Neuronal stem cell (in vitro differentiated cells): ENCODE measurements at regions not wholly inside any gene's neighbourhood (a gene's known extent, or its start where the extent isn't known, plus 50 kb on each side); places are given as distances from the start of the nearest gene placed in this dataset.

Experiments used
- DNase-seq: peaks from one replicate; pipeline ENCODE4 v3.0.0-alpha.2; 2013; ENCODE audit warnings: low spot score
- H2AFZ ChIP-seq: one replicate; pipeline ENCODE4 v1.6.1; 2013; ENCODE audit warnings: mild to moderate bottlenecking, low read length, inconsistent platforms
- H2AK5ac ChIP-seq: 2 replicates; pipeline ENCODE4 v1.6.1; 2013; ENCODE audit warnings: low read depth, mild to moderate bottlenecking, inconsistent platforms, low read length, moderate library complexity, mixed read lengths
- H2BK120ac ChIP-seq: 2 replicates; pipeline ENCODE4 v1.6.1; 2013; ENCODE audit warnings: low read depth, mild to moderate bottlenecking, inconsistent platforms, low read length, moderate library complexity, mixed read lengths
- H2BK12ac ChIP-seq: one replicate; pipeline ENCODE4 v1.6.1; 2013; ENCODE audit warnings: low read length, inconsistent platforms
- H2BK15ac ChIP-seq: 2 replicates; pipeline ENCODE4 v1.6.1; 2013; ENCODE audit warnings: mild to moderate bottlenecking, low read length, inconsistent platforms, mixed read lengths
- H2BK5ac ChIP-seq: one replicate; pipeline ENCODE4 v1.6.1; 2013; ENCODE audit warnings: inconsistent platforms, mild to moderate bottlenecking, low read length, moderate library complexity
- H3K14ac ChIP-seq: one replicate; pipeline ENCODE4 v1.6.1; 2013; ENCODE audit warnings: low read length, inconsistent platforms
- H3K18ac ChIP-seq: 2 replicates; pipeline ENCODE4 v1.6.1; 2013; ENCODE audit warnings: low read length, inconsistent platforms
- H3K23ac ChIP-seq: 2 replicates; pipeline ENCODE4 v1.6.1; 2013; ENCODE audit warnings: low read depth, mild to moderate bottlenecking, mixed read lengths, low read length, inconsistent platforms; ENCODE audit not compliant: poor library complexity
- H3K27ac ChIP-seq: replicated peaks from 3 replicates; pipeline ENCODE4 v1.5.1; 2013; ENCODE audit warnings: low read length, inconsistent platforms
- H3K27me3 ChIP-seq, 3 experiments: 2 replicates each; pipeline ENCODE4 v1.6.1; 2013; ENCODE audit warnings: low read length in 3 of 3, mild to moderate bottlenecking in 2 of 3, inconsistent platforms in 1 of 3, low read depth in 1 of 3, mixed read lengths in 1 of 3, moderate library complexity in 1 of 3; ENCODE audit not compliant: control insufficient read depth in 3 of 3, insufficient read depth in 3 of 3
- H3K36me3 ChIP-seq, 2 donors: replicated peaks in 1 of 2; 2 replicates each; pipeline ENCODE4 v1.6.1; 2013; ENCODE audit warnings: low read length in 2 of 2; ENCODE audit not compliant: control insufficient read depth in 2 of 2, insufficient read depth in 2 of 2
- H3K4ac ChIP-seq: 2 replicates; pipeline ENCODE4 v1.6.1; 2013; ENCODE audit warnings: inconsistent platforms, mild to moderate bottlenecking, low read length, moderate library complexity
- H3K4me1 ChIP-seq, 2 donors: 1 replicate in 1 of 2; 2 replicates in 1 of 2; pipeline ENCODE4 v1.6.1; 2013; ENCODE audit warnings: low read length in 2 of 2, low read depth in 1 of 2; ENCODE audit not compliant: control insufficient read depth in 2 of 2, insufficient read depth in 1 of 2
- H3K4me2 ChIP-seq: one replicate; pipeline ENCODE4 v1.6.1; 2013; ENCODE audit warnings: mild to moderate bottlenecking, low read length, inconsistent platforms; ENCODE audit not compliant: insufficient read depth, poor library complexity, severe bottlenecking
- H3K4me3 ChIP-seq, 2 donors: 2 replicates each; pipeline ENCODE4 v1.5.1; 2013; ENCODE audit warnings: low read length in 2 of 2, mild to moderate bottlenecking in 2 of 2, inconsistent platforms in 1 of 2, moderate library complexity in 1 of 2
- H3K79me1 ChIP-seq: one replicate; pipeline ENCODE4 v1.6.1; 2013; ENCODE audit warnings: low read depth, mild to moderate bottlenecking, inconsistent platforms, low read length, moderate library complexity
- H3K9ac ChIP-seq: one replicate; pipeline ENCODE4 v1.6.1; 2013; ENCODE audit warnings: mild to moderate bottlenecking, low read depth, low read length, inconsistent platforms; ENCODE audit not compliant: poor library complexity
- H3K9me3 ChIP-seq, 2 donors: replicated peaks in 1 of 2; 2 replicates each; pipeline versions ENCODE3 to v1.6.1; 2013; ENCODE audit warnings: low read length in 2 of 2, mild to moderate bottlenecking in 2 of 2, inconsistent platforms in 1 of 2, low read depth in 1 of 2, mixed read lengths in 1 of 2, moderate library complexity in 1 of 2; ENCODE audit not compliant: control insufficient read depth in 2 of 2, insufficient read depth in 1 of 2
- H4K8ac ChIP-seq: one replicate; pipeline ENCODE4 v1.6.1; 2013; ENCODE audit warnings: low read depth, mild to moderate bottlenecking, inconsistent platforms, low read length, moderate library complexity
- H4K91ac ChIP-seq: one replicate; pipeline ENCODE4 v1.6.1; 2013; ENCODE audit warnings: low read length, low read depth, mild to moderate bottlenecking, inconsistent platforms; ENCODE audit not compliant: poor library complexity
- WGBS, 2 donors: extraction: QIAGEN DNeasy Blood & Tissue Kit; methylation state at CpG; one replicate each; pipeline ENCODE4 v1.1.7; 2013; ENCODE audit warnings: missing lambda C conversion rate in 2 of 2, mixed read lengths in 1 of 2; ENCODE audit not compliant: insufficient read length in 2 of 2, insufficient replicate concordance in 1 of 2; ENCODE audit errors: extremely low coverage in 2 of 2; 5-methylcytosine and 5-hydroxymethylcytosine counted together

GRCh38 chr3:110384601-110385000 is 687.0 kb upstream of the NECTIN3 start:
- Histone ChIP-seq H2BK12ac (no peak overlapping the region), H4K91ac (no peak overlapping the region), H2BK120ac (no peak overlapping the region), H3K23ac (no peak overlapping the region), H3K4me1 (peaks cover 3 to 28% of the 10 kb centered on the region in 2 donors), H3K79me1 (no peaks in the 10 kb centered on the region), H3K4me3 (no peak overlapping the region), H3K9ac (no peak overlapping the region), H3K36me3 (no peaks in the 10 kb centered on the region), H3K4ac (no peak overlapping the region), H2BK5ac (no peak overlapping the region), H3K14ac (no peak overlapping the region), H3K9me3 (peaks cover 1 to 3% of the 10 kb centered on the region in 2 donors), H4K8ac (no peak overlapping the region), H3K4me2 (no peak overlapping the region), H3K27me3 (no peaks in the 10 kb centered on the region), H2BK15ac (no peak overlapping the region), H2AFZ (peak overlapping the region; percentile 4), H3K27ac (no peak overlapping the region), H2AK5ac (no peak overlapping the region), H3K18ac (no peak overlapping the region)
- no peak for DNase-seq
- WGBS, 2 donors = no CpG with 5 or more reads among the region's 3 CpGs

- Histone ChIP-seq H3K9ac (no peak overlapping the region), H3K27me3 (no peaks in the 10 kb centered on the region), H2BK5ac (no peak overlapping the region), H3K18ac (no peak overlapping the region), H2BK12ac (no peak overlapping the region), H3K4ac (no peak overlapping the region), H3K14ac (no peak overlapping the region), H3K79me1 (no peaks in the 10 kb centered on the region), H3K23ac (no peak overlapping the region), H3K9me3 (peaks cover 1 to 3% of the 10 kb centered on the region in 2 donors), H3K4me1 (peaks cover 0 to 13% of the 10 kb centered on the region in 2 donors), H2AK5ac (no peak overlapping the region), H3K4me3 (no peak overlapping the region), H2BK120ac (no peak overlapping the region), H4K8ac (no peak overlapping the region), H3K27ac (no peak overlapping the region), H4K91ac (no peak overlapping the region), H2BK15ac (no peak overlapping the region), H3K4me2 (no peak overlapping the region), H3K36me3 (no peaks in the 10 kb centered on the region), H2AFZ (no peak overlapping the region)
- DNase-seq = no peak
These were observed 682.6 kb upstream of the NECTIN3 start for GRCh38 chr3:110389005-110389404.

GRCh38 chr3:110390372-110390771 is 681.2 kb upstream of the NECTIN3 start:
- Histone ChIP-seq H3K79me1 (no peaks in the 10 kb centered on the region), H2AK5ac (no peak overlapping the region), H2BK120ac (no peak overlapping the region), H4K91ac (no peak overlapping the region), H3K36me3 (no peaks in the 10 kb centered on the region), H3K18ac (no peak overlapping the region), H3K14ac (no peak overlapping the region), H4K8ac (no peak overlapping the region), H3K9ac (no peak overlapping the region), H3K23ac (no peak overlapping the region), H2BK12ac (no peak overlapping the region), H3K4me2 (no peak overlapping the region), H3K9me3 (peaks cover 1 to 3% of the 10 kb centered on the region in 2 donors), H3K4me3 (no peak overlapping the region), H3K27ac (no peak overlapping the region), H3K4ac (no peak overlapping the region), H3K4me1 (peaks cover 0 to 6% of the 10 kb centered on the region in 2 donors), H2BK5ac (no peak overlapping the region), H2AFZ (no peak overlapping the region), H2BK15ac (no peak overlapping the region), H3K27me3 (no peaks in the 10 kb centered on the region)
- no peak for DNase-seq

GRCh38 chr3:110391042-110391441 is 680.6 kb upstream of the NECTIN3 start:
- H3K27ac ChIP-seq = no peak overlapping the region
- no peak overlapping the region for H2BK15ac ChIP-seq
- peaks cover 0 to 6% of the 10 kb centered on the region in 2 donors for H3K4me1 ChIP-seq
- no CpG with 5 or more reads among the region's 3 CpGs for WGBS, 2 donors
- H4K91ac ChIP-seq = no peak overlapping the region
- no peak overlapping the region for H3K4me3 ChIP-seq
- H3K14ac ChIP-seq = no peak overlapping the region
- H2BK5ac ChIP-seq = no peak overlapping the region
- no peak overlapping the region for H2AK5ac ChIP-seq
- no peak overlapping the region for H3K9ac ChIP-seq
- H2BK120ac ChIP-seq = no peak overlapping the region
- no peak overlapping the region for H3K23ac ChIP-seq
- H3K4ac ChIP-seq = no peak overlapping the region
- H3K18ac ChIP-seq = no peak overlapping the region
- no peak overlapping the region for H4K8ac ChIP-seq
- no peaks in the 10 kb centered on the region for H3K79me1 ChIP-seq
- H3K9me3 ChIP-seq = peaks cover 0 to 1% of the 10 kb centered on the region in 2 donors
- H3K36me3 ChIP-seq = no peaks in the 10 kb centered on the region
- no peak for DNase-seq
- H2AFZ ChIP-seq = no peak overlapping the region
- no peaks in the 10 kb centered on the region for H3K27me3 ChIP-seq
- H3K4me2 ChIP-seq = no peak overlapping the region
- H2BK12ac ChIP-seq = no peak overlapping the region
